Hematopoietic multipotent progenitor cell treated with erythropoietin and hydrocortisone succinate and interleukin-3 and kit ligand, for 6 days (in vitro differentiated cells): ENCODE measurements at regions not wholly inside any gene's neighbourhood (a gene's known extent, or its start where the extent isn't known, plus 50 kb on each side); places are given as distances from the start of the nearest gene placed in this dataset.
A peak's percentile ranks its signal among the peaks of the same experiment; 100 is the strongest.

Experiments used
- DNase-seq: peaks from one replicate; pipeline ENCODE4 v3.0.0-alpha.2; 2015

- DNase-seq: peak; percentile 3
These were observed 348.3 kb upstream of the ZFP64 start for GRCh38 chr20:52539891-52540290.

- DNase-seq: no peak
These were observed 345.3 kb upstream of the ZFP64 start for GRCh38 chr20:52536841-52537400.

- no peak for DNase-seq
These were observed 344.5 kb upstream of the ZFP64 start for GRCh38 chr20:52536040-52536439.

- DNase-seq: no peak
These were observed 343.0 kb upstream of the ZFP64 start for GRCh38 chr20:52534616-52535015.

GRCh38 chr20:52533401-52533800 lies 341.8 kb upstream of the ZFP64 start:
- DNase-seq: no peak

GRCh38 chr20:52532674-52533073 lies 341.1 kb upstream of the ZFP64 start:
- no peak for DNase-seq

GRCh38 chr20:52530571-52530970 lies 339.0 kb upstream of the ZFP64 start:
- DNase-seq: no peak

- DNase-seq: no peak
These were observed 338.2 kb upstream of the ZFP64 start for GRCh38 chr20:52529826-52530225.

GRCh38 chr20:52524861-52525260 lies 333.3 kb upstream of the ZFP64 start:
- DNase-seq: no peak

- no peak for DNase-seq
These were observed 327.2 kb upstream of the ZFP64 start for GRCh38 chr20:52518735-52519134.

- DNase-seq: no peak
These were observed 324.3 kb upstream of the ZFP64 start for GRCh38 chr20:52515877-52516276.

GRCh38 chr20:52500157-52500556 lies 308.6 kb upstream of the ZFP64 start:
- no peak for DNase-seq

GRCh38 chr20:52497731-52498130 lies 306.2 kb upstream of the ZFP64 start:
- no peak for DNase-seq

GRCh38 chr20:52496191-52496590 lies 304.6 kb upstream of the ZFP64 start:
- DNase-seq: no peak

- no peak for DNase-seq
These were observed 302.7 kb upstream of the ZFP64 start for GRCh38 chr20:52494244-52494643.

GRCh38 chr20:52493171-52493721 lies 301.7 kb upstream of the ZFP64 start:
- DNase-seq: no peak

GRCh38 chr20:52490711-52491430 lies 299.3 kb upstream of the ZFP64 start:
- no peak for DNase-seq

GRCh38 chr20:52484438-52484837 lies 292.9 kb upstream of the ZFP64 start:
- DNase-seq: no peak

- no peak for DNase-seq
These were observed 291.8 kb upstream of the ZFP64 start for GRCh38 chr20:52483382-52483781.

- DNase-seq: no peak
These were observed 290.5 kb upstream of the ZFP64 start for GRCh38 chr20:52482044-52482443.

- DNase-seq: no peak
These were observed 289.9 kb upstream of the ZFP64 start for GRCh38 chr20:52481443-52481842.

- DNase-seq: no peak
These were observed 284.6 kb upstream of the ZFP64 start for GRCh38 chr20:52476074-52476750.

GRCh38 chr20:52473186-52473585 lies 281.6 kb upstream of the ZFP64 start:
- DNase-seq: no peak

- DNase-seq: no peak
These were observed 279.0 kb upstream of the ZFP64 start for GRCh38 chr20:52470561-52470960.
